WTC11 (cell line): ENCODE measurements at regions not wholly inside any gene's neighbourhood (a gene's known extent, or its start where the extent isn't known, plus 50 kb on each side); places are given as distances from the start of the nearest gene placed in this dataset.

ENCODE experiments used
- ATAC-seq: fragments of 200-7000 bp; cut with Tn5 transposase; 2 replicates; pipeline ENCODE4 v1.10.0; 2021; ENCODE audit warnings: mild to moderate bottlenecking, moderate library complexity
- CTCF ChIA-PET: fragments of 300-600 bp; sonication (Branson Sonifier 250); formaldehyde crosslinking; loops from one replicate; lab custom pipeline; 2021; ENCODE audit warnings: antibody characterized with exemption; lab: Charles Lee
- POLR2A ChIA-PET: fragments of 350-600 bp; sonication (Branson Sonifier 250); formaldehyde crosslinking; loops from one replicate; lab custom pipeline; 2021; ENCODE audit warnings: antibody characterized with exemption; lab: Charles Lee
- DNase-seq: peaks from one replicate; pipeline ENCODE4 v3.0.0; 2021; ENCODE audit warnings: low spot score
- H3K27ac Mint-ChIP-seq: 2 replicates; pipeline ENCODE4 v1.8.0; 2021; ENCODE audit warnings: mixed read lengths
- H3K27me3 Mint-ChIP-seq: 2 replicates; pipeline ENCODE4 v1.8.0; 2021; ENCODE audit warnings: low read depth, mild to moderate bottlenecking, moderate library complexity, mixed read lengths
- H3K36me3 Mint-ChIP-seq: 2 replicates; pipeline ENCODE4 v1.8.0; 2021; ENCODE audit warnings: mixed read lengths
- H3K4me1 Mint-ChIP-seq: 2 replicates; pipeline ENCODE4 v1.8.0; 2022; ENCODE audit warnings: mixed read lengths
- H3K4me3 Mint-ChIP-seq: 2 replicates; pipeline ENCODE4 v1.8.0; 2021; ENCODE audit warnings: mild to moderate bottlenecking, moderate library complexity, mixed read lengths
- H3K9me3 Mint-ChIP-seq: 2 replicates; pipeline ENCODE4 v1.8.0; 2021; ENCODE audit warnings: mixed read lengths
- CREB1 ChIP-seq: sonication (generic); formaldehyde crosslinking; IDR thresholded peaks from 2 replicates; pipeline ENCODE4 v1.8.0; 2023; ENCODE audit warnings: mild to moderate bottlenecking, missing genetic modification reagents
- FOXK1 ChIP-seq: sonication (generic); formaldehyde crosslinking; IDR thresholded peaks from 2 replicates; pipeline ENCODE4 v1.8.0; 2022; ENCODE audit warnings: mild to moderate bottlenecking, moderate library complexity, missing genetic modification reagents
- MXD4 ChIP-seq: fragments of 250-450 bp; sonication (Bioruptor Pico); IDR thresholded peaks from 2 replicates; pipeline ENCODE4 v1.8.0; 2021; ENCODE audit warnings: mild to moderate bottlenecking, moderate library complexity, borderline replicate concordance
- MYBL2 ChIP-seq: sonication (generic); formaldehyde crosslinking; IDR thresholded peaks from 2 replicates; pipeline ENCODE4 v1.8.1; 2023; ENCODE audit warnings: mild to moderate bottlenecking, moderate library complexity, missing genetic modification reagents
- NFATC4 ChIP-seq: fragments of 250-450 bp; sonication (Bioruptor Pico); IDR thresholded peaks from 2 replicates; pipeline ENCODE4 v1.9.0; 2021; ENCODE audit warnings: mild to moderate bottlenecking
- NR3C1 ChIP-seq: sonication (generic); formaldehyde crosslinking; conservative IDR thresholded peaks from 2 replicates; pipeline ENCODE4 v1.8.1; 2023; ENCODE audit warnings: low read depth, mild to moderate bottlenecking, missing genetic modification reagents
- SOX15 ChIP-seq: fragments of 250-450 bp; sonication (Bioruptor Pico); IDR thresholded peaks from 2 replicates; pipeline ENCODE4 v1.9.0; 2021; ENCODE audit warnings: mild to moderate bottlenecking
- ZNF263 ChIP-seq: sonication (generic); formaldehyde crosslinking; IDR thresholded peaks from 2 replicates; pipeline ENCODE4 v1.8.1; 2022; ENCODE audit warnings: low read depth, mild to moderate bottlenecking, moderate library complexity, missing genetic modification reagents
- TF ChIP-seq, protein P1 (sequence below): sonication (generic); formaldehyde crosslinking; IDR thresholded peaks from 2 replicates; pipeline ENCODE4 v1.8.0; 2022; ENCODE audit warnings: mild to moderate bottlenecking, missing genetic modification reagents
- TF ChIP-seq, protein P2 (sequence below): sonication (generic); formaldehyde crosslinking; conservative IDR thresholded peaks from 2 replicates; pipeline ENCODE4 v1.8.1; 2022; ENCODE audit warnings: mild to moderate bottlenecking, missing genetic modification reagents
- TF ChIP-seq, protein P3 (sequence below): sonication (generic); formaldehyde crosslinking; IDR thresholded peaks from 2 replicates; pipeline ENCODE4 v1.8.1; 2022; ENCODE audit warnings: missing genetic modification reagents, borderline replicate concordance
- TF ChIP-seq, protein P4 (sequence below): fragments of 250-450 bp; sonication (Bioruptor Pico); IDR thresholded peaks from 2 replicates; pipeline ENCODE4 v2.1.2; 2022; ENCODE audit warnings: mild to moderate bottlenecking, moderate library complexity
- TF ChIP-seq, protein P5 (sequence below): sonication (generic); formaldehyde crosslinking; IDR thresholded peaks from 2 replicates; pipeline ENCODE4 v1.8.1; 2023; ENCODE audit warnings: mild to moderate bottlenecking, missing genetic modification reagents
- TF ChIP-seq, protein P6 (sequence below): sonication (generic); formaldehyde crosslinking; IDR thresholded peaks from 2 replicates; pipeline ENCODE4 v1.8.0; 2022; ENCODE audit warnings: mild to moderate bottlenecking, missing genetic modification reagents
- TF ChIP-seq, protein P7 (sequence below): fragments of 250-450 bp; sonication (Bioruptor Pico); conservative IDR thresholded peaks from 2 replicates; pipeline ENCODE4 v1.9.0; 2021; ENCODE audit warnings: mild to moderate bottlenecking
- TF ChIP-seq, protein P8 (sequence below): sonication (generic); formaldehyde crosslinking; IDR thresholded peaks from 2 replicates; pipeline ENCODE4 v1.8.1; 2022; ENCODE audit warnings: low read depth, missing genetic modification reagents, borderline replicate concordance
- TF ChIP-seq, protein P9 (sequence below): sonication (generic); formaldehyde crosslinking; IDR thresholded peaks from 2 replicates; pipeline ENCODE4 v1.8.0; 2023; ENCODE audit warnings: mild to moderate bottlenecking, missing genetic modification reagents

DNA sequence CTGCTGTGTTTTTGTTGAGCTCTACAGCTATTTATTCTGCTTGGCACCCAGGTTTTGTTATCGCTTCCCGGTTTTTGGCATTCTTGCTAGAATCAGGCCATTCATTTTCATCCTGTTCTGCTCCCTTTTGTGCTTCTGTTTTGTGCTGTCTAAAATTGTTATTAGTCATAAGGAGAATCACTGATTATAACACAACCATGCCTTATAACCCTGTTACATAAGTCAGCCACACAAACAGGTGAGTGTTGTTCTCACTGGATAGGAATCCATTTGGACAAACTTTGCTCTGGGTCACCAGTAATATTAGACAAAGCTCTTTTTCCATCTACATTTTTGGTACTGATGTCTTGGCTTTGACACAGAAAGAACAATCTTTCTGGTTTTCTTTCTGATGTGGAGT lies 622.8 kb downstream of the PSAT1 start:
- TF ChIP-seq, protein P1, sequence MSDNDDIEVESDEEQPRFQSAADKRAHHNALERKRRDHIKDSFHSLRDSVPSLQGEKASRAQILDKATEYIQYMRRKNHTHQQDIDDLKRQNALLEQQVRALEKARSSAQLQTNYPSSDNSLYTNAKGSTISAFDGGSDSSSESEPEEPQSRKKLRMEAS (CRISPR knock-in tag) = no peak
- TF ChIP-seq CREB1 (CRISPR knock-in tag) (no peak), ZNF263 (CRISPR knock-in tag) (no peak), NR3C1 (CRISPR knock-in tag) (no peak), MYBL2 (CRISPR knock-in tag) (no peak), MXD4 (CRISPR knock-in tag) (no peak), SOX15 (CRISPR knock-in tag) (no peak), FOXK1 (CRISPR knock-in tag) (no peak), NFATC4 (no peak)
- TF ChIP-seq, protein P2, sequence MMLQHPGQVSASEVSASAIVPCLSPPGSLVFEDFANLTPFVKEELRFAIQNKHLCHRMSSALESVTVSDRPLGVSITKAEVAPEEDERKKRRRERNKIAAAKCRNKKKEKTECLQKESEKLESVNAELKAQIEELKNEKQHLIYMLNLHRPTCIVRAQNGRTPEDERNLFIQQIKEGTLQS (CRISPR knock-in tag) = no peak
- TF ChIP-seq, protein P3, sequence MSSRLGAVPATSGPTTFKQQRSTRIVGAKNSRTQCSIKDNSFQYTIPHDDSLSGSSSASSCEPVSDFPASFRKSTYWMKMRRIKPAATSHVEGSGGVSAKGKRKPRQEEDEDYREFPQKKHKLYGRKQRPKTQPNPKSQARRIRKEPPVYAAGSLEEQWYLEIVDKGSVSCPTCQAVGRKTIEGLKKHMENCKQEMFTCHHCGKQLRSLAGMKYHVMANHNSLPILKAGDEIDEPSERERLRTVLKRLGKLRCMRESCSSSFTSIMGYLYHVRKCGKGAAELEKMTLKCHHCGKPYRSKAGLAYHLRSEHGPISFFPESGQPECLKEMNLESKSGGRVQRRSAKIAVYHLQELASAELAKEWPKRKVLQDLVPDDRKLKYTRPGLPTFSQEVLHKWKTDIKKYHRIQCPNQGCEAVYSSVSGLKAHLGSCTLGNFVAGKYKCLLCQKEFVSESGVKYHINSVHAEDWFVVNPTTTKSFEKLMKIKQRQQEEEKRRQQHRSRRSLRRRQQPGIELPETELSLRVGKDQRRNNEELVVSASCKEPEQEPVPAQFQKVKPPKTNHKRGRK (CRISPR knock-in tag) = no peak
- TF ChIP-seq, protein P4, sequence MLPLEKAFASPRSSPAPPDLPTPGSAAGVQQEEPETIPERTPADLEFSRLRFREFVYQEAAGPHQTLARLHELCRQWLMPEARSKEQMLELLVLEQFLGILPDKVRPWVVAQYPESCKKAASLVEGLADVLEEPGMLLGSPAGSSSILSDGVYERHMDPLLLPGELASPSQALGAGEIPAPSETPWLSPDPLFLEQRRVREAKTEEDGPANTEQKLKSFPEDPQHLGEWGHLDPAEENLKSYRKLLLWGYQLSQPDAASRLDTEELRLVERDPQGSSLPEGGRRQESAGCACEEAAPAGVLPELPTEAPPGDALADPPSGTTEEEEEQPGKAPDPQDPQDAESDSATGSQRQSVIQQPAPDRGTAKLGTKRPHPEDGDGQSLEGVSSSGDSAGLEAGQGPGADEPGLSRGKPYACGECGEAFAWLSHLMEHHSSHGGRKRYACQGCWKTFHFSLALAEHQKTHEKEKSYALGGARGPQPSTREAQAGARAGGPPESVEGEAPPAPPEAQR (CRISPR knock-in tag) = no peak
- TF ChIP-seq, protein P5, sequence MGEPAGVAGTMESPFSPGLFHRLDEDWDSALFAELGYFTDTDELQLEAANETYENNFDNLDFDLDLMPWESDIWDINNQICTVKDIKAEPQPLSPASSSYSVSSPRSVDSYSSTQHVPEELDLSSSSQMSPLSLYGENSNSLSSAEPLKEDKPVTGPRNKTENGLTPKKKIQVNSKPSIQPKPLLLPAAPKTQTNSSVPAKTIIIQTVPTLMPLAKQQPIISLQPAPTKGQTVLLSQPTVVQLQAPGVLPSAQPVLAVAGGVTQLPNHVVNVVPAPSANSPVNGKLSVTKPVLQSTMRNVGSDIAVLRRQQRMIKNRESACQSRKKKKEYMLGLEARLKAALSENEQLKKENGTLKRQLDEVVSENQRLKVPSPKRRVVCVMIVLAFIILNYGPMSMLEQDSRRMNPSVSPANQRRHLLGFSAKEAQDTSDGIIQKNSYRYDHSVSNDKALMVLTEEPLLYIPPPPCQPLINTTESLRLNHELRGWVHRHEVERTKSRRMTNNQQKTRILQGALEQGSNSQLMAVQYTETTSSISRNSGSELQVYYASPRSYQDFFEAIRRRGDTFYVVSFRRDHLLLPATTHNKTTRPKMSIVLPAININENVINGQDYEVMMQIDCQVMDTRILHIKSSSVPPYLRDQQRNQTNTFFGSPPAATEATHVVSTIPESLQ (CRISPR knock-in tag) = no peak
- TF ChIP-seq, protein P6, sequence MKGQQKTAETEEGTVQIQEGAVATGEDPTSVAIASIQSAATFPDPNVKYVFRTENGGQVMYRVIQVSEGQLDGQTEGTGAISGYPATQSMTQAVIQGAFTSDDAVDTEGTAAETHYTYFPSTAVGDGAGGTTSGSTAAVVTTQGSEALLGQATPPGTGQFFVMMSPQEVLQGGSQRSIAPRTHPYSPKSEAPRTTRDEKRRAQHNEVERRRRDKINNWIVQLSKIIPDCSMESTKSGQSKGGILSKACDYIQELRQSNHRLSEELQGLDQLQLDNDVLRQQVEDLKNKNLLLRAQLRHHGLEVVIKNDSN (CRISPR knock-in tag) = no peak
- TF ChIP-seq, protein P7, sequence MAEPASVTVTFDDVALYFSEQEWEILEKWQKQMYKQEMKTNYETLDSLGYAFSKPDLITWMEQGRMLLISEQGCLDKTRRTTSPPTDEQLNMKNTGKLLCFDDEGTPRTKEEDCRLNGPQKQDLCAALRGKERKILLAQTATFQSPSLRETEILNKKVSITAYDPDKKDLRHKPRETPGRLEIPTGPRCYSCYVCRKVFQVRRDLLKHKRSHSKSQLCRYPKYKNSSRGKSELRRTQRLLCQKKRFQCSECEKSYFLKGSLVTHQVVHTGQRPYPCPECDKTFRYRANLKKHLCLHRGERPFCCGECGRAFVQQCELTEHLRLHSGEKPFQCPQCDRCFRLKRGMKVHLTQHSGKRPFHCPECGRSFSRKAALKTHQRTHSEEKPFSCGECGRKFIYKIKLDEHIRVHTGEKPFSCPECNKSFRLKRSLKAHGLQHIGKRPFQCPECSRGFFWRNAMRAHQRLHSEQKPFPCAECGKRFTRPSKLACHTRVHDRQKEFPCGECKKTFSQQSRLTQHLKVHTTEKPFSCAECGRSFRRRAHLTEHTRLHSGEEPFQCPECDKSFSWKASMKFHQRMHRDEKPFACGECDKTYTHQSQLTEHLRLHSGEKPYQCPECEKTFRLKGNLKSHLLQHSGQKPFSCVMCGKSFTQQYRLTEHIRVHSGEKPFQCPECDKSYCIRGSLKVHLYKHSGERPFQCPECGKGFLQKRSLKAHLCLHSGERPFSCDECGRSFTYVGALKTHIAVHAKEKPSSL (CRISPR knock-in tag) = no peak
- no peak for DNase-seq
- Mint-ChIP-seq H3K27ac (no peak overlapping the region), H3K4me3 (no peak overlapping the region), H3K4me1 (no peaks in the 10 kb centered on the region), H3K36me3 (peaks cover 24% of the 10 kb centered on the region), H3K9me3 (peaks cover 28% of the 10 kb centered on the region), H3K27me3 (no peaks in the 10 kb centered on the region; the same call in 1 of the 2 replicates)
- POLR2A ChIA-PET = no interaction called here
- no peak for ATAC-seq
- CTCF ChIA-PET = no interaction called here

DNA sequence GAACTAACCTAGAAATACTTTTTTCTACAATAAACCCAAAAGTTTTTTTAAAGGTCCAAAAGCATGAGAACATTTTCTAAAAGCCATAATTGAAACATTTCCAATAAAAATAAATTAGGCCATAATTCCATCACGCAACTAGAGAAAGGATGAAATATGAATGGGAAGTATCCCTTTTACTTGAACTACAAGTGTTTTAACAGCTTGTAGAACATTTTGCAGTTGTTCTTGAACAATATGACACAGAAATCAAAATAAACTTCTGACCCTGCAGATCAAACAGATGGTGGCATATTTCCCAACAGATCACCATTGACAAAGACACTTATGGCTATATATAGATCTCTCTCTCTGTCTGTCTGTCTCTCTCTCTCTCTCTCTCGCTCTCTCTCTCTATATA lies 624.4 kb downstream of the PSAT1 start:
- no peaks in the 10 kb centered on the region for H3K4me1 Mint-ChIP-seq
- TF ChIP-seq, protein P8, sequence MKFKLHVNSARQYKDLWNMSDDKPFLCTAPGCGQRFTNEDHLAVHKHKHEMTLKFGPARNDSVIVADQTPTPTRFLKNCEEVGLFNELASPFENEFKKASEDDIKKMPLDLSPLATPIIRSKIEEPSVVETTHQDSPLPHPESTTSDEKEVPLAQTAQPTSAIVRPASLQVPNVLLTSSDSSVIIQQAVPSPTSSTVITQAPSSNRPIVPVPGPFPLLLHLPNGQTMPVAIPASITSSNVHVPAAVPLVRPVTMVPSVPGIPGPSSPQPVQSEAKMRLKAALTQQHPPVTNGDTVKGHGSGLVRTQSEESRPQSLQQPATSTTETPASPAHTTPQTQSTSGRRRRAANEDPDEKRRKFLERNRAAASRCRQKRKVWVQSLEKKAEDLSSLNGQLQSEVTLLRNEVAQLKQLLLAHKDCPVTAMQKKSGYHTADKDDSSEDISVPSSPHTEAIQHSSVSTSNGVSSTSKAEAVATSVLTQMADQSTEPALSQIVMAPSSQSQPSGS (CRISPR knock-in tag) = no peak
- TF ChIP-seq, protein P9, sequence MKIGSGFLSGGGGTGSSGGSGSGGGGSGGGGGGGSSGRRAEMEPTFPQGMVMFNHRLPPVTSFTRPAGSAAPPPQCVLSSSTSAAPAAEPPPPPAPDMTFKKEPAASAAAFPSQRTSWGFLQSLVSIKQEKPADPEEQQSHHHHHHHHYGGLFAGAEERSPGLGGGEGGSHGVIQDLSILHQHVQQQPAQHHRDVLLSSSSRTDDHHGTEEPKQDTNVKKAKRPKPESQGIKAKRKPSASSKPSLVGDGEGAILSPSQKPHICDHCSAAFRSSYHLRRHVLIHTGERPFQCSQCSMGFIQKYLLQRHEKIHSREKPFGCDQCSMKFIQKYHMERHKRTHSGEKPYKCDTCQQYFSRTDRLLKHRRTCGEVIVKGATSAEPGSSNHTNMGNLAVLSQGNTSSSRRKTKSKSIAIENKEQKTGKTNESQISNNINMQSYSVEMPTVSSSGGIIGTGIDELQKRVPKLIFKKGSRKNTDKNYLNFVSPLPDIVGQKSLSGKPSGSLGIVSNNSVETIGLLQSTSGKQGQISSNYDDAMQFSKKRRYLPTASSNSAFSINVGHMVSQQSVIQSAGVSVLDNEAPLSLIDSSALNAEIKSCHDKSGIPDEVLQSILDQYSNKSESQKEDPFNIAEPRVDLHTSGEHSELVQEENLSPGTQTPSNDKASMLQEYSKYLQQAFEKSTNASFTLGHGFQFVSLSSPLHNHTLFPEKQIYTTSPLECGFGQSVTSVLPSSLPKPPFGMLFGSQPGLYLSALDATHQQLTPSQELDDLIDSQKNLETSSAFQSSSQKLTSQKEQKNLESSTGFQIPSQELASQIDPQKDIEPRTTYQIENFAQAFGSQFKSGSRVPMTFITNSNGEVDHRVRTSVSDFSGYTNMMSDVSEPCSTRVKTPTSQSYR (CRISPR knock-in tag) = no peak
- POLR2A ChIA-PET = no interaction called here
- H3K9me3 Mint-ChIP-seq = peaks cover 23% of the 10 kb centered on the region
- peaks cover 20% of the 10 kb centered on the region for H3K36me3 Mint-ChIP-seq
- CTCF ChIA-PET = no interaction called here
- H3K4me3 Mint-ChIP-seq = no peak overlapping the region
- DNase-seq = no peak
- H3K27me3 Mint-ChIP-seq = no peaks in the 10 kb centered on the region; the same call in 1 of the 2 replicates
- ATAC-seq = no peak
- H3K27ac Mint-ChIP-seq = no peak overlapping the region
